GM19023 (cell line): ENCODE measurements at regions not wholly inside any gene's neighbourhood (a gene's known extent, or its start where the extent isn't known, plus 50 kb on each side); places are given as distances from the start of the nearest gene placed in this dataset.
"Not testable (repeated sequence)": the region's sequence is repeated elsewhere in the genome, so short reads cannot be mapped to it uniquely, and the experiment has no call there.

ENCODE experiments used
- ATAC-seq: cut with Tn5 transposase; IDR thresholded peaks from one replicate; pipeline ENCODE4 v1.9.1; 2021; ENCODE audit warnings: mild to moderate bottlenecking, moderate library complexity; ENCODE audit not compliant: unreplicated experiment

- ATAC-seq = not testable (repeated sequence)
These were observed 116.1 kb upstream of the GJE1 start for GRCh38 chr6:142016666-142017065.

- ATAC-seq = not testable (repeated sequence)
These were observed 117.3 kb upstream of the GJE1 start for GRCh38 chr6:142015463-142015862.

DNA sequence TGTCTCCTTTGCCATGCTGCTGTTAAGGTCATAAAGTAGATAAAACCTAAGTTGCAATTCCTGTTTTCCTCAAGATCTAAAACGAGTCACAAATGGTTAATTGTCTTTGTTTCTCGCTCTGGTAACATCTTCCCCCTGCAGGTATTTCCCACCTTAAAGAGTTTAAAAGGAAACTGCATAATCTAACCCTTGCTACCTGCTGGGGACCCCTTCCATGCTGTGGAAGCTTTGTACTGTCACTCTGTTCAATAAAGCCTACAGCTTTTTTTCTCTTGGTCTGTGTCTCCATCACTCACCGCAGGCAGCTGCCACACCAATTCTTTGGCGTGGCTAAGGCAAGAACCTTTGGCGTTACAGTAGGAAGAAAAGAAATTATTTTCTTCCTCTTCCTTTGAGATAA is 117.7 kb upstream of the GJE1 start:
- ATAC-seq = no peak

GRCh38 chr6:142014515-142014914 is 118.2 kb upstream of the GJE1 start:
- no peak for ATAC-seq

DNA sequence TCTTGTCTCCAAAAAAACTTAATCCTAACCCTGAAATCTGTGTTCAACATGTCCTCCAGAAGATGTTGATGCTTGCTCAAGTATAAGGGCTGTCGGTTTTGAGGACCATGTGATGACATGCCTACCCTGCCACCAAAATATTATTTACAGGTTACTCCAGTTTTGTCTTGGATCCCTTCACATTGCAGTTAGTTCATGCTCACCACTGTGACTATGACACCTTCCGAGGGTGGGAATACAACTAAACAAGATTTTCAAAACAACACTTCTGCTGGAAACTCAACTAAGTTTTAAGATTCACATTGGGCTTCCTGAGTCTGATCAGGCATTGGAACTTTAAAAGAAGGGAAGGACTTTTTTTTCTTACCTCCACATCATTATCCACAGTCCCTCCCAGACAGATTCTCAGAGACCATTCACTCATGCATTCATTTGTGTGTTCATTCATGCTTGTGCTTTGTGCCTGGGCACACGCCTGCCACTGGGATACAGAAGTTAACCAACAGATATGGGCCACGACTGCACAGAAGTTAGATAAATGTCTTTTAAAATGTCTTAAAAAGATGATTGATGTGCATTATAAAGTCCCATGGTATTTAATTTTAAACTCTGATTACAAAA is 118.7 kb upstream of the GJE1 start:
- ATAC-seq = no peak

DNA sequence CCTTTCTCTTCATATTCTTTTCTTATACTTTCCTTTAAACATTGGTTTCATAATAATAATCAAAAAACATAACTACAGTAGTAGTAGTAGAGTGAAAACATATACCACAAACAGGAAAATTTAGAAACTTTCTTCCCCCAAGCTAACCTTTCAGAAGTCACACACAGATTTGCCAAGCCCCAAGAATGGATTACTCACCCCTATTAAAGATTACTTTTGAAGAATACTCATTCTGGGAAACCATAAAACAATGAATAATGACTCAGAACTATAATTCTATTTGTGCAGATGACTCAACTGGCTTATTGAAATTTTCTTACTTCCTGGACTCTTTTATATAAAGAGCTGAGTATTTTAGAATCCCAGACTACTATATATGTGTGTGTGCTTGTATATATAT is 119.4 kb upstream of the GJE1 start:
- peak; percentile 66 for ATAC-seq

- ATAC-seq = no peak
These were observed 121.0 kb upstream of the GJE1 start for GRCh38 chr6:142011775-142012174.

- ATAC-seq = no peak
These were observed 121.6 kb upstream of the GJE1 start for GRCh38 chr6:142011156-142011555.

- no peak for ATAC-seq
These were observed 123.1 kb upstream of the GJE1 start for GRCh38 chr6:142009647-142010046.

GRCh38 chr6:142008781-142009180 is 123.9 kb upstream of the GJE1 start:
- ATAC-seq = no peak

DNA sequence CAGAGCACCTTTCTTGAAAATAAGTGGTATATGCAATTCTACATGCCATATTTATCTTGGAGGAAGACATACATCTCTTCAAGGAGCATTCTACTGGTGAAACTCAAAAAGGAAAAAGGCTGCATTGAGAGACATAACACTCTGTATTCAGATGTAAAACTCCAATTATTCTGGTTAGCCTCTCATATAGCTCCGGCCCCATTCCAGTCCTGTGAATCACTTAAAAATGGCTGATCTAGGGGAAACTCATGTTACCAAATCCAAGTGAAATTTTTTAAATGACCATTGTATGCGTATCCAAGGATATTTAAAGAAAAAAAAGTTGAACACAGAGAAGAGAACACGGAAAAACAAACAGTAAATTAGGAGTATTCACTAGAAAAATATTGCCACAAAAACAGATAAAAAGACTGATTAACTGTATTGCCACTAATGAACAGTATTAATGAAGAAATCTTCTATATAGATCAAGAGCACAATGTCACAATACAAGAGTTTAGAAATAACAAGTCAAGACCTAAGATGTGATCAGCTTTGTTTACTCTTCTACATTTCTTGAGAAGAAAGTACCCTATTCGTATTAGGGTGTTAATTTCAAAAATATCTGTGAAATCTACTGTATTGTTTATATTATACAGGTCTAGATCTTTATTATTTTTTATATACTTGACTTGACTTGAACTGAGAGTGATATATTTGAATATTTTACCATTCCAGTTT is 124.5 kb upstream of the GJE1 start:
- ATAC-seq = no peak

DNA sequence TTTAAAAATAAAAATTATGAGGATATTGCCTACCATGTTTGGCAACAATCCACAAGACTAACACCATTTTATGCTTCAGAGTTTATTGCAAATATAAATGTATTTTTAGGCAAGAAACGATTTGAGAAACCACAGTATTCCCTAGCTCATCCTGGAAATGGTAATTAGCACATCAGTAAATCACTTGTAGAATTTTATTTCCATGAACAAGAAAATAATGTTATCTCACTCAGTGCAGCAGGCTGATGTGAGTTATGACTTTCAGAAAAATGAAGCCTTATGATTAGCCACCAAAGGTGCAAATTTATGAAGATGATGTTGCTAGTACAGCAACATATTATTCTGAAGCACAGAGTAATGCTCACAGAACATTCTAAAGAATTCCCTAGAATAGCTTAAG is 127.7 kb upstream of the GJE1 start:
- ATAC-seq = no peak

DNA sequence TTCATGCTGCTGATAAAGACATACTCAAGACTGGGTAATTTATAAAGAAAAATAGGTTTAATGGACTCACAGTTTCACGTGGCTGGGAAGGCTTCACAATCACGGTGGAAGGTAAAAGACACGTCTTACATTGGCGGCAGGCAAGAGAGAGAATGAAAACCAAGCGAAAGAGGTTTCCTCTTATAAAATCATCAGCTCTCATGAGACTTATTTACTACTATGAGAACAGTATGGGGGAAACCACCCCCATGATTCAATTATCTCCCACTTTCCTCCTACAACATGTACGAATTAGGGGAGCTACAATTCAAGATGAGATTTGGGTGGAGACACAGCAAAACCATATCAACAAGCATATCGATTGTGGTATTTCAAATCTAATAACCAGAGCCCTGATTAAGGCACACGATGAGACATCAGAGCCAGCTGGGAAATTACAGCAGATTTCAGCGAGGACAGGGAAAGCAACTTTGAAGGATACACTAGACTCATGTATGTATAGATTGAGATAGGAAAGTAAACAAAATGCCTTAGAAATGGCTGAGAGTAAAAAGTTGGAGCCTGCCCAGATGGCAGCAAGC is 129.8 kb upstream of the GJE1 start:
- ATAC-seq = no peak

- no peak for ATAC-seq
These were observed 135.9 kb upstream of the GJE1 start for GRCh38 chr6:141996823-141997222.

- no peak for ATAC-seq
These were observed 140.6 kb upstream of the GJE1 start for GRCh38 chr6:141992109-141992508.

GRCh38 chr6:141990840-141991239 is 141.9 kb upstream of the GJE1 start:
- ATAC-seq = no peak

GRCh38 chr6:141989706-141989959 is 143.1 kb upstream of the GJE1 start:
- ATAC-seq = no peak

- ATAC-seq = peak; percentile 78
These were observed 143.6 kb upstream of the GJE1 start for GRCh38 chr6:141988954-141989705.

- ATAC-seq = no peak
These were observed 144.4 kb upstream of the GJE1 start for GRCh38 chr6:141988327-141988726.

DNA sequence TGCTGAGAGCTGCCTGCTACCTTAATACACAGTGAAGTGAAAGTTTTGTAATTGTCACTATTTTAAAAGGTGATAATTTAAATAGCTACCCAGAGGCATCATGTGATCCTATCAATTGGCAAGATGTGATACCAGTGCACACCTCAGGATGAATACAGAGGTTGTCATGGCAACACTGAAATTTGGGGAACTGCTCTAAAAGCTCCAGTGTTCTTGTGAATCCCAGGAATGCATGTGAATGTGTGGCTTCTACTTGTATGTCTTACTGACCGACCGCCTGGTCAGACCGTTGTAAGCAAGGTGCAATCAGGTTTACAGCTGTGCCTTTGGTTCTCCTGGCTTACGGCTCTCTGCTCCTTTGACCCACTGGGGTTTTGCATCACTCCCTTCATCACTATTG is 146.3 kb upstream of the GJE1 start:
- ATAC-seq = no peak

- no peak for ATAC-seq
These were observed 151.5 kb upstream of the GJE1 start for GRCh38 chr6:141981190-141981589.

- no peak for ATAC-seq
These were observed 154.9 kb upstream of the GJE1 start for GRCh38 chr6:141977782-141978181.
